CD4-positive, CD25-positive, alpha-beta regulatory T cell (primary cell): ENCODE measurements at regions not wholly inside any gene's neighbourhood (a gene's known extent, or its start where the extent isn't known, plus 50 kb on each side); places are given as distances from the start of the nearest gene placed in this dataset.

Source experiments
- ATAC-seq, 2 donors: fragments of 150-1000 bp; cut with Tn5 transposase; one replicate each; pipeline ENCODE4 v1.10.0; 2021; ENCODE audit warnings: low read depth in 2 of 2, moderate number of reproducible peaks in 2 of 2, moderate library complexity in 1 of 2
- DNase-seq, 3 donors: peaks; one replicate each; pipeline versions ENCODE4 v3.0.0 to v3.0.0-alpha.2; 2012 to 2022; ENCODE audit warnings: mixed read lengths in 1 of 3
- H3K27ac ChIP-seq: one replicate; pipeline ENCODE4 v1.7.0; 2013; ENCODE audit warnings: mild to moderate bottlenecking, low read length; ENCODE audit not compliant: insufficient read depth, poor library complexity, severe bottlenecking
- H3K27me3 ChIP-seq: one replicate; pipeline ENCODE4 v1.7.0; 2013; ENCODE audit warnings: low read length; ENCODE audit not compliant: control insufficient read depth, insufficient read depth
- H3K36me3 ChIP-seq: one replicate; pipeline ENCODE4 v1.7.0; 2013; ENCODE audit warnings: mild to moderate bottlenecking, low read length, moderate library complexity; ENCODE audit not compliant: control insufficient read depth, insufficient read depth
- H3K4me1 ChIP-seq: 2 replicates; pipeline ENCODE4 v1.7.0; 2013; ENCODE audit warnings: mild to moderate bottlenecking, low read length; ENCODE audit not compliant: insufficient read depth, control insufficient read depth, poor library complexity, severe bottlenecking
- H3K4me3 ChIP-seq: one replicate; pipeline ENCODE4 v1.7.0; 2013; ENCODE audit warnings: low read depth, mild to moderate bottlenecking, low read length, moderate library complexity
- H3K9me3 ChIP-seq, 2 experiments: 1 replicate in 1 of 2; 2 replicates in 1 of 2; pipeline ENCODE4 v1.7.0; 2013; ENCODE audit warnings: low read length in 2 of 2, mild to moderate bottlenecking in 1 of 2, moderate library complexity in 1 of 2; ENCODE audit not compliant: control insufficient read depth in 2 of 2
- H3K27ac Mint-ChIP-seq, 3 donors: one replicate each; pipeline ENCODE4 v1.8.0; 2020 to 2022; ENCODE audit warnings: mild to moderate bottlenecking in 3 of 3, mixed read lengths in 3 of 3, moderate library complexity in 2 of 3
- H3K27me3 Mint-ChIP-seq: one replicate; pipeline ENCODE4 v1.8.0; 2022; ENCODE audit warnings: mild to moderate bottlenecking, mixed read lengths
- H3K36me3 Mint-ChIP-seq: one replicate; pipeline ENCODE4 v1.8.0; 2020; ENCODE audit warnings: mixed read lengths
- H3K4me1 Mint-ChIP-seq, 4 donors: one replicate each; pipeline ENCODE4 v1.8.0; 2020 to 2022; ENCODE audit warnings: mixed read lengths in 4 of 4, mild to moderate bottlenecking in 1 of 4
- H3K4me3 Mint-ChIP-seq, 4 donors: one replicate each; pipeline ENCODE4 v1.8.0; 2020 to 2022; ENCODE audit warnings: mild to moderate bottlenecking in 4 of 4, mixed read lengths in 4 of 4, moderate library complexity in 3 of 4
- H3K9me3 Mint-ChIP-seq, 7 donors: one replicate each; pipeline ENCODE4 v1.8.0; 2020 to 2022; ENCODE audit warnings: mixed read lengths in 7 of 7, mild to moderate bottlenecking in 3 of 7, moderate library complexity in 2 of 7

- ATAC-seq (no peak), DNase-seq (no peak)
- no peak overlapping the region for H3K4me3 Mint-ChIP-seq
- H3K4me1 Mint-ChIP-seq: peaks cover 0 to 4% (median 2%) of the 10 kb centered on the region in 4 donors
- H3K9me3 Mint-ChIP-seq: no peaks in the 10 kb centered on the region
- Histone ChIP-seq H3K4me3 (no peak overlapping the region), H3K4me1 (no peaks in the 10 kb centered on the region), H3K9me3 (no peaks in the 10 kb centered on the region), H3K36me3 (no peaks in the 10 kb centered on the region), H3K27ac (no peak overlapping the region), H3K27me3 (no peaks in the 10 kb centered on the region)
- no peaks in the 10 kb centered on the region for H3K36me3 Mint-ChIP-seq
- H3K27me3 Mint-ChIP-seq: no peaks in the 10 kb centered on the region
- H3K27ac Mint-ChIP-seq: no peak overlapping the region
These were observed 56.6 kb upstream of the GDF10 start for GRCh38 chr10:47243356-47243755.

- Histone ChIP-seq H3K4me1 (no peaks in the 10 kb centered on the region), H3K36me3 (no peaks in the 10 kb centered on the region), H3K9me3 (no peaks in the 10 kb centered on the region), H3K27me3 (no peaks in the 10 kb centered on the region), H3K4me3 (no peak overlapping the region), H3K27ac (no peak overlapping the region)
- no peak for DNase-seq
- H3K4me3 Mint-ChIP-seq: no peak overlapping the region
- H3K9me3 Mint-ChIP-seq: no peaks in the 10 kb centered on the region
- no peak for ATAC-seq
- no peaks in the 10 kb centered on the region for H3K27me3 Mint-ChIP-seq
- H3K36me3 Mint-ChIP-seq: no peaks in the 10 kb centered on the region
- H3K4me1 Mint-ChIP-seq: peaks cover 0 to 4% (median 2%) of the 10 kb centered on the region in 4 donors
- H3K27ac Mint-ChIP-seq: no peak overlapping the region
These were observed 56.2 kb upstream of the GDF10 start for GRCh38 chr10:47243791-47244190.

- no peaks in the 10 kb centered on the region for H3K9me3 Mint-ChIP-seq
- Histone ChIP-seq H3K4me1 (no peaks in the 10 kb centered on the region), H3K36me3 (no peaks in the 10 kb centered on the region), H3K9me3 (no peaks in the 10 kb centered on the region), H3K27ac (no peak overlapping the region), H3K27me3 (no peaks in the 10 kb centered on the region), H3K4me3 (no peak overlapping the region)
- H3K27ac Mint-ChIP-seq: no peak overlapping the region
- ATAC-seq (no peak), DNase-seq (no peak)
- H3K36me3 Mint-ChIP-seq: no peaks in the 10 kb centered on the region
- H3K27me3 Mint-ChIP-seq: peaks cover 4% of the 10 kb centered on the region
- peaks cover 0 to 9% (median 2%) of the 10 kb centered on the region in 4 donors for H3K4me1 Mint-ChIP-seq
- H3K4me3 Mint-ChIP-seq: no peak overlapping the region
These were observed 55.2 kb upstream of the GDF10 start for GRCh38 chr10:47244560-47245500.

GRCh38 chr10:47245731-47246350, 54.2 kb upstream of the GDF10 start:
- H3K27me3 Mint-ChIP-seq: peaks cover 4% of the 10 kb centered on the region
- ATAC-seq: no peak
- Histone ChIP-seq H3K4me1 (no peaks in the 10 kb centered on the region), H3K27me3 (no peaks in the 10 kb centered on the region), H3K4me3 (no peak overlapping the region), H3K36me3 (no peaks in the 10 kb centered on the region), H3K27ac (no peak overlapping the region), H3K9me3 (no peaks in the 10 kb centered on the region)
- no peaks in the 10 kb centered on the region for H3K36me3 Mint-ChIP-seq
- DNase-seq: no peak
- H3K4me3 Mint-ChIP-seq: no peak overlapping the region
- H3K4me1 Mint-ChIP-seq: peaks cover 0 to 9% (median 2%) of the 10 kb centered on the region in 4 donors
- H3K27ac Mint-ChIP-seq: no peak overlapping the region
- H3K9me3 Mint-ChIP-seq: no peaks in the 10 kb centered on the region

- H3K4me3 Mint-ChIP-seq: no peak overlapping the region
- no peaks in the 10 kb centered on the region for H3K36me3 Mint-ChIP-seq
- peaks cover 0 to 9% (median 3%) of the 10 kb centered on the region in 4 donors for H3K4me1 Mint-ChIP-seq
- Histone ChIP-seq H3K9me3 (no peaks in the 10 kb centered on the region), H3K4me1 (no peaks in the 10 kb centered on the region), H3K27ac (no peak overlapping the region), H3K4me3 (no peak overlapping the region), H3K36me3 (no peaks in the 10 kb centered on the region), H3K27me3 (no peaks in the 10 kb centered on the region)
- DNase-seq (no peak), ATAC-seq (no peak)
- peak overlapping the region in 1 of 3 donors; percentile 62 for H3K27ac Mint-ChIP-seq
- peaks cover 4% of the 10 kb centered on the region for H3K27me3 Mint-ChIP-seq
- H3K9me3 Mint-ChIP-seq: no peaks in the 10 kb centered on the region
These were observed 53.4 kb upstream of the GDF10 start for GRCh38 chr10:47246406-47247147.

GRCh38 chr10:47247148-47248059, 52.6 kb upstream of the GDF10 start:
- H3K27me3 Mint-ChIP-seq: peaks cover 4% of the 10 kb centered on the region
- Histone ChIP-seq H3K36me3 (no peaks in the 10 kb centered on the region), H3K9me3 (no peaks in the 10 kb centered on the region), H3K4me1 (no peaks in the 10 kb centered on the region), H3K4me3 (no peak overlapping the region), H3K27ac (no peak overlapping the region), H3K27me3 (no peaks in the 10 kb centered on the region)
- no peaks in the 10 kb centered on the region for H3K36me3 Mint-ChIP-seq
- no peaks in the 10 kb centered on the region for H3K9me3 Mint-ChIP-seq
- H3K4me3 Mint-ChIP-seq: no peak overlapping the region
- DNase-seq: no peak
- no peak for ATAC-seq
- H3K4me1 Mint-ChIP-seq: peaks cover 0 to 9% (median 3%) of the 10 kb centered on the region in 4 donors
- no peak overlapping the region for H3K27ac Mint-ChIP-seq
